ENCODE measurements at regions not wholly inside any gene's neighbourhood (a gene's known extent, or its start where the extent isn't known, plus 50 kb on each side); places are given as distances from the start of the nearest gene placed in this dataset.

DNA sequence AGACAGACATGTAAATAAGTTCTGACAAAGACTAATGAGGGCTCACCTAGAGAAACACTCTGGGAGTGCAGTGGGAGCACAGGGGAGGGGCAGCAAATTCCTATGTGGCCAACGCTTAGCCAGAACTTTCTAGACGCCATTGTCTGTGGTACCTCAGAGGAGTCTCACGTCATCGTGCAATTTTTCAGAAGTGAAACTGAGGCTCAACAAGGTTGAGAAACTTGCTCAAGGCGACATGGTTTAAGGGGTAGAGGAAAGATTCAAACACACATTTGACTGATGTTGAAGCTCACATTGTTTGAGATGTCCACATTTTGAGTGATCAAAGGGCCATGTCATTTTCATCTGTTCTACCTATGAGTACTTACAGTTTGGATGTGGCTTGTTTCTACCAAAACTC lies 152.6 kb upstream of the LMO4 start:
- TF ChIP-seq, protein P1, sequence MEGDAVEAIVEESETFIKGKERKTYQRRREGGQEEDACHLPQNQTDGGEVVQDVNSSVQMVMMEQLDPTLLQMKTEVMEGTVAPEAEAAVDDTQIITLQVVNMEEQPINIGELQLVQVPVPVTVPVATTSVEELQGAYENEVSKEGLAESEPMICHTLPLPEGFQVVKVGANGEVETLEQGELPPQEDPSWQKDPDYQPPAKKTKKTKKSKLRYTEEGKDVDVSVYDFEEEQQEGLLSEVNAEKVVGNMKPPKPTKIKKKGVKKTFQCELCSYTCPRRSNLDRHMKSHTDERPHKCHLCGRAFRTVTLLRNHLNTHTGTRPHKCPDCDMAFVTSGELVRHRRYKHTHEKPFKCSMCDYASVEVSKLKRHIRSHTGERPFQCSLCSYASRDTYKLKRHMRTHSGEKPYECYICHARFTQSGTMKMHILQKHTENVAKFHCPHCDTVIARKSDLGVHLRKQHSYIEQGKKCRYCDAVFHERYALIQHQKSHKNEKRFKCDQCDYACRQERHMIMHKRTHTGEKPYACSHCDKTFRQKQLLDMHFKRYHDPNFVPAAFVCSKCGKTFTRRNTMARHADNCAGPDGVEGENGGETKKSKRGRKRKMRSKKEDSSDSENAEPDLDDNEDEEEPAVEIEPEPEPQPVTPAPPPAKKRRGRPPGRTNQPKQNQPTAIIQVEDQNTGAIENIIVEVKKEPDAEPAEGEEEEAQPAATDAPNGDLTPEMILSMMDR (IDR thresholded peaks at IDR 0.05) = no peak
- TF ChIP-seq POLR2A (IDR thresholded peaks at IDR 0.05) = no peak

All from uterus (tissue), 2 donors.